ENCODE measurements at regions not wholly inside any gene's neighbourhood (a gene's known extent, or its start where the extent isn't known, plus 50 kb on each side); places are given as distances from the start of the nearest gene placed in this dataset.

- TF ChIP-seq TAF1 (IDR thresholded peaks at IDR 0.05; ENCODE audit: low read depth) (no peak), CEBPB (IDR thresholded peaks at IDR 0.05) (no peak), EP300 (IDR thresholded peaks at IDR 0.05; ENCODE audit: borderline replicate concordance) (no peak), EGR1 (IDR thresholded peaks at IDR 0.05) (no peak), TEAD4 (IDR thresholded peaks at IDR 0.05) (no peak), NFIC (IDR thresholded peaks at IDR 0.05) (no peak), RAD21 (IDR thresholded peaks at IDR 0.05; ENCODE audit: low read depth) (no peak)
These were observed 49.9 kb upstream of the PTPRO start for GRCh38 chr12:15272376-15272775.
